ENCODE measurements at regions not wholly inside any gene's neighbourhood (a gene's known extent, or its start where the extent isn't known, plus 50 kb on each side); places are given as distances from the start of the nearest gene placed in this dataset.

GRCh38 chr9:82923092-82923911 lies 139.6 kb downstream of the RASEF start:
- Histone ChIP-seq H3K27me3 (no peaks in the 10 kb centered on the region), H3K27ac (no peak overlapping the region), H3K4me3 (no peak overlapping the region), H3K9me3 (no peaks in the 10 kb centered on the region), H3K9ac (ENCODE audit: low read depth in 2 of 2, low read length in 2 of 2) (no peak overlapping the region), H3K4me1 (no peaks in the 10 kb centered on the region), H3K36me3 (no peaks in the 10 kb centered on the region)
- no peak for DNase-seq
- no peak for TF ChIP-seq CTCF (IDR thresholded peaks at IDR 0.05)
- intact Hi-C loops (cut with DNase I): no loop called here

- Histone ChIP-seq H3K27ac (no peak overlapping the region), H3K27me3 (no peaks in the 10 kb centered on the region), H3K9me3 (no peaks in the 10 kb centered on the region), H3K4me1 (no peaks in the 10 kb centered on the region), H3K9ac (ENCODE audit: low read depth in 2 of 2, low read length in 2 of 2) (no peak overlapping the region), H3K4me3 (no peak overlapping the region), H3K36me3 (no peaks in the 10 kb centered on the region)
- intact Hi-C loops (cut with DNase I): no loop called here
- no peak for DNase-seq
- TF ChIP-seq CTCF (IDR thresholded peaks at IDR 0.05): no peak
Measured at GRCh38 chr9:82923912-82924605, 138.9 kb downstream of the RASEF start.

All from colonic mucosa (tissue), 4 donors.